Left ventricle myocardium superior (tissue), 1 donor: ENCODE measurements at regions not wholly inside any gene's neighbourhood (a gene's known extent, or its start where the extent isn't known, plus 50 kb on each side); places are given as distances from the start of the nearest gene placed in this dataset.

Source experiments
- ATAC-seq: fragments of 200-7000 bp; cut with Tn5 transposase; one replicate; pipeline ENCODE4 v1.9.1; 2020; ENCODE audit warnings: mild to moderate bottlenecking, moderate library complexity
- DNase-seq: peaks from one replicate; pipeline ENCODE4 v3.0.0-alpha.2; 2020
- intact Hi-C: fragments of 100-400 bp; cut with micrococcal nuclease; formaldehyde crosslinking; loops from one replicate; pipeline ENCODE4 v1.11.0; 2022
- donor health status: DM: no; HTN: yes; CAD: no; lungs with severe emphysema.

- ATAC-seq (no peak), DNase-seq (no peak)
- intact Hi-C loops = no loop called here
Measured at GRCh38 chr18:78906066-78906465, 73.6 kb upstream of the SALL3 start.

GRCh38 chr18:78908462-78909260 lies 71.0 kb upstream of the SALL3 start:
- no peak for ATAC-seq
- intact Hi-C loops = no loop called here
- no peak for DNase-seq

DNA sequence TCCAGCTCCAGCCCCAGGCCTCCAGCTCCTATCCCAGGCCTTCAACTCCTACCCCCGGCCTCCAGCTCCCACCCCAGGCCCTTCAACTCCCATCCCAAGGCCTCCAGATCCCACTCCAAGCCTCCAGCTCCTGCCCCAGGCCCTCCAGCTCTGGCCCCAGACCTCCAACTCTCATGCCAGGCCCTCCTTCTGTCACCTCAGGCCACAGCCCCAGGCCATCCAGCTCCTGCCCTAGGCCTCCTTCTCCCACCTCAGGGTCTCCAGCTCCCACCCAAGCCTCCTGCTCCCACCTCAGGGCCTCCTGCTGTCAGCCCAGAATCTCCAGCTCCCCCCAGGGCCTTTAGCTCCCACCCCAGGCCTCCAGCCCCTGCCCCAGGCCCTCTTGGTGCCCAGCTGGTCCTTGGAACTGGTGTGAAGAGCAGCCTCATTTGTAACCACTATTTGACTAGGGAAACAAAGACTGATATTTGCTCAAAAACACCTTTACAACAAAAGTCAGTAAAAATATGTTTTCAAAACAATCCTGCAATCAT lies 67.8 kb upstream of the SALL3 start:
- no peak for DNase-seq
- intact Hi-C loops = no loop called here
- ATAC-seq = no peak

- ATAC-seq = no peak
Measured at GRCh38 chr18:78912336-78912735, 67.3 kb upstream of the SALL3 start.

DNA sequence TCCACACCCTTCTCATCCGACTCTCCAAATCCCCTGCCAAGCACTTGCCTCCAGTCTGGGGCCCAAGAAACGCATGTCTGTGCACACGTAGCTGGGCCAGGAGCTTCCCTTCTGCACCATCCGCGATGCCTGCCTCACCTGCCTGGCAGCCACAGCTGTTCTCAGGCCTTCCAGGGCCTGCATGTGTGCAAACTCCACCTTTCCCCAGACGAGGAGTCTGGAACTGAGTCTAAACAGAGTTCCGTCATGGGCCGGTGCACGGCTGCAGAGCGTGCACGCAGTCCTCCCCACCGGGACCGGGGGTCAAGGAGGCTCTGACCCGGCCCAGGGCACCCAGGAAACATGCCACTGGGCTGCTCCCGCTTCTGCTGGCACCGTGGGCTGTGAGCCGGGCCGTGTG lies 66.8 kb upstream of the SALL3 start:
- intact Hi-C loops = no loop called here
- DNase-seq (no peak), ATAC-seq (no peak)

More at GRCh38 chr18:78912336-78912735, 67.3 kb upstream of the SALL3 start:
- intact Hi-C loops = no loop called here
- DNase-seq = no peak

GRCh38 chr18:78913395-78913794 lies 66.2 kb upstream of the SALL3 start:
- DNase-seq (no peak), ATAC-seq (no peak)
- intact Hi-C loops = no loop called here

- DNase-seq = no peak
- intact Hi-C loops = no loop called here
- ATAC-seq = no peak
Measured at GRCh38 chr18:78913830-78914231, 65.8 kb upstream of the SALL3 start.

GRCh38 chr18:78914249-78914935 lies 65.2 kb upstream of the SALL3 start:
- intact Hi-C loops = no loop called here
- no peak for ATAC-seq
- no peak for DNase-seq

GRCh38 chr18:78915446-78916008 lies 64.1 kb upstream of the SALL3 start:
- ATAC-seq = no peak
- no peak for DNase-seq
- intact Hi-C loops = no loop called here

DNA sequence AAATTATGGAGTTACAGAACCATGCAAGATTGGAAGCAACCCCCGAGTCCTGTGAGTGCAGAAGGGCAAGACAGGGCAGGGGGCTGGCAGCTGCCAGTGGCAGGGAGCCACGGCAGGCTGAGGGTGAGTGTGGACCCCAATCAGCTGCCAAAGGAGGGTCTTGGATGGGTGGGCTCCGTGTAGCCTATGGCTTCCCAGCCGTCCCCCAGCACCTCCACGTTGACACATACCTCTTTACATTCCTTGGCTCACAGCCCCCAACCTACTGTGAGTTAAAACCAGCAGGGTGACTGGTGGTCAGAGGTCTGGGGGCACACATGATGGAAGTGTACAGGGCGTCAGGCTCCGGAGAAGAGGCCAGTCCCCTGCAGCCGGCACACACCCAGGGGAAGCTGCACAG lies 60.9 kb upstream of the SALL3 start:
- ATAC-seq (no peak), DNase-seq (no peak)
- intact Hi-C loops = no loop called here

DNA sequence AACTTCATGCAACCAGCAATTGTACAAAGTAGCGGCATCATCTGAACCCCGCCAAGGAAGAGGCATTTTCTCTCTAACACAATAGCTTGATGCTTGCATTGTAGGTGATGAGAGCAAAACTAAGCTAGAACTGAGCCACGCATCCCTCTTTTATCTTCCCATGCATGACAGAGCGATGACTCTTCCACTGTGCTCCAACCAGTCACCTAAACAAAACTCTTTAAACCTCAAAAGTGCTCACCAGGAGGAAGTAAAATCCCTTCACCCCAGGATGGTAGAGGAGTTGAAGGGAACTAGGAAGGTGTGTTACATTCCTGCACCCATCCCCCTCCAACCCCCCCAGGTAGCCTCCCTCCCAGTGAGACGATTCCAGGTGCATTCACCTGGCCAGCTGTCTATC lies 59.7 kb upstream of the SALL3 start:
- no peak for DNase-seq
- intact Hi-C loops = no loop called here

DNA sequence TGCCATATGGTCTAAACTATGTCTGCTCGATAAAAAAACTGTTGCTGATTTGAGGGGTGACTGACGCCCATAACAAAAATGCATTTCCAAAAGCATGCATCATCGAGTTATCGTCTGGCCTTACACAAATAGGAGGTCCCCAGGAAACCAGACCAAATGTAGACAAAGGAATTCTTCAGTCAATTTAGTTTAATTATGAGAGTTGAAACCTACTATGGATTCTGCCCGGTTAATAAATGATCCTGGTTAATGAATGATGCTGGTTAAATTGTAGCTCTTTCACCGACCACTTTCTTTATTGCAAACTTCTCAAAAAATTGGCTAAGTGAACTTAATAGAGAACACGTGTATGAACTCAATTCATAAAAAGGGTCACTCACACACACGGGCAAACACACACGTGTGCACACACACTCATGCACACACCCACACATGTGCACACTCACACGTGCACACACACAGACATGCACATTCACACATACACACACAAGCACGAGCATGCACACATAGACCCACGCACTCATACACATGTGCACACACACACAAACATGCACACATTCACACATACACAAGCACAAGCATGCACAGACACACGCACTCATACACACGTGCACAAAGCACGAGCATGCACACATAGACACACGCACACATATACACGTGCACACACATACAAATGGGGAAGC lies 59.0 kb upstream of the SALL3 start:
- intact Hi-C loops = no loop called here
- DNase-seq (no peak), ATAC-seq (no peak)

More for the DNA sequence above, 59.7 kb upstream of the SALL3 start:
- no peak for ATAC-seq

DNA sequence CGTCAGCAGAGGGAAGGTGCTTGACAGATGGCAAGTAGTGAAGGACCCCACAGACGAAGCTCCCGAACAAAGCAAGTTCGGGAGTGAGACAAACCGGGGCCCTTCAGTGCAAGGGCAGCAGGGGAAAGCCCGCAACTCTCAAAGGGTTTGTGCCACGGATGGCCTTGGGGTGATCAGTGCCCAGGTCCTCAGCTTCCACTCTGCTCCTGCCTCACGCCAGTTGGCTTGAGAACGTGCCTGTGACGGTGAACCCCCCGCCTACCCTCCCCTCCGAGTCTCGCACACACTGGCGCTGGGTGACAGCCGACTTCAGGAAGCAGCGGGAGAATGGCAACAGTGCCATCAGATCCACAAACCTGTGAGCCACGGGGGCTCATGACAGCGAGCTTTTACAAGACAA lies 56.8 kb upstream of the SALL3 start:
- DNase-seq (no peak), ATAC-seq (no peak)
- intact Hi-C loops = no loop called here

GRCh38 chr18:78924301-78924700 lies 55.3 kb upstream of the SALL3 start:
- ATAC-seq (no peak), DNase-seq (no peak)
- intact Hi-C loops = no loop called here

- no peak for DNase-seq
- intact Hi-C loops = no loop called here
- ATAC-seq = no peak
Measured at GRCh38 chr18:78924786-78925540, 54.7 kb upstream of the SALL3 start.

DNA sequence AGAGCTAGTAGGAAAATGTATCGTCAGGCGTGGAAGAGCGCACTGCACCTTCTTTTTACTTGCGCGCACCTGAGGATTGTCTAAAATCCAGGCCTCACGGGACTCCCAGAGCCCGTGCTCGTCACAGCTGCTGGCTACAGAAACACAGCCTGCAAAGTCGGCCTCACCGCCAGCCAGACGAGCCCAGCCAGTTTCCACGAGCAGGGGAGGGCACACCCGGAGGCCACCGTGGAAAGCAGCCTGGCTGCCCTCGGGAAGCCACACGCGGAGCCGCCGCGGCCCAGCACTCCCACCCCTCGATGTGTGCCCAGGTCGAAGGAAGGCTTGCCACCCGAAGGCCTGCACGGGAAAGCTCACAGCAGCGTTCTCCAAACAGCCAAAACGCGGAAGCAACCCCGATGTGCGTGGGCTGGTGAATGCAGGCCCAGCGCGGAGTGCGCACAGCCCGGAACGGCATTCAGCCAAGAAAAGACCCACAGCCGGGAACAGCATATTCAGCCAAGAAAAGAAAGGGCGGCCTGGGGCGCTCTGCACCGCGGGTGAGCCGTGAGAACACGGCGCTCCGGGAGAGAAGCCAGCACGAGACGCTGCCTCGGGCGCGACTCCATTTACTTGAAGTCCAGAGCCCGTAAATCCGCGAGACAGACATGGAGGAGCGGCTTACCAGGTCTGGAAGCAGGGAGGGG lies 53.9 kb upstream of the SALL3 start:
- intact Hi-C loops = no loop called here
- no peak for ATAC-seq
- DNase-seq = no peak

GRCh38 chr18:78926243-78926615 lies 53.4 kb upstream of the SALL3 start:
- no peak for DNase-seq
- ATAC-seq = no peak
- intact Hi-C loops = no loop called here

DNA sequence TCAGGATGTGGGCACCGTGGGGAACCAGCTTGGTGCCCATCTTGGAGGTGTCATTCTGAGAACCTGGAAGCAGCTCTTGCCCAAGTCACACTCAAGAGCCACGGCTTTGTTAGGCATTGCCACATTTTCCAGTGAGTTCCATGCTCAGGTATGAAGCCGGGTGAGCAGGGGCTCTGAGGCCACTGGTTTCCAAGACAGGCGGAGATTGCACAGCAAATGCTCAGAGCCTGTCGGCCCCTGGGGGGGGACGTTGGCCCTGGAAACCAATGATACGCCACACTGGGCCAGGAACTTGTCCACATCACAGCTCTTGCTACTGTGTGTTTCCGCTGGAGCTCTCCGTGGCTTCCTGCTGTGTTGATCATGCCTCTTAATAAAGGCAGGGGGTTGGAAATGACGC lies 52.5 kb upstream of the SALL3 start:
- intact Hi-C loops = no loop called here
- DNase-seq (no peak), ATAC-seq (no peak)

DNA sequence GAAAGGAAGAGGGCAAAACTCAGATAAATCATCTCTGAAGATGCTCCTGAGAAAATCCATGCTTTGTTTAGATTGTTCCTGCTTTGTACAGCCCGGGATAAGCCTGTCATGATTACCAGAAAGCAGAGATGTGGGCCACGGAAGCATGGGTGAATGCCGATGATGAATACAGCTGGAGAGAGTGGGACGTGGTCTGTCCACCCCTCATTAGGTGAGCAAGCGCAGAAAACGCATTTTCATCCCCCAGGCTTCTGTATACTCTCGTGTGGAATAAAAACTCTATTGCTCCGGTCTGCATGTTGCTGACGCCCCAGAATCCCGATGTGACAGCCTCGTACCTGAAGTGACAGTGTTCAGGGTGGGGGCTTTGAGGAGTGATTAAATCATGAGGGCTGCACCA lies 52.0 kb upstream of the SALL3 start:
- DNase-seq (no peak), ATAC-seq (no peak)
- intact Hi-C loops = no loop called here
